SH-SY5Y (cell line): ENCODE measurements at regions not wholly inside any gene's neighbourhood (a gene's known extent, or its start where the extent isn't known, plus 50 kb on each side); places are given as distances from the start of the nearest gene placed in this dataset.
A peak's percentile ranks its signal among the peaks of the same experiment; 100 is the strongest.

Source experiments
- GATA2 ChIP-seq: IDR thresholded peaks from 2 replicates; pipeline ENCODE4 v1.6.1; 2011; ENCODE audit warnings: mild to moderate bottlenecking, low read depth, low read length
- GATA3 ChIP-seq: IDR thresholded peaks from 2 replicates; pipeline ENCODE4 v1.6.1; 2011; ENCODE audit warnings: low read depth, mild to moderate bottlenecking, low read length, moderate library complexity

DNA sequence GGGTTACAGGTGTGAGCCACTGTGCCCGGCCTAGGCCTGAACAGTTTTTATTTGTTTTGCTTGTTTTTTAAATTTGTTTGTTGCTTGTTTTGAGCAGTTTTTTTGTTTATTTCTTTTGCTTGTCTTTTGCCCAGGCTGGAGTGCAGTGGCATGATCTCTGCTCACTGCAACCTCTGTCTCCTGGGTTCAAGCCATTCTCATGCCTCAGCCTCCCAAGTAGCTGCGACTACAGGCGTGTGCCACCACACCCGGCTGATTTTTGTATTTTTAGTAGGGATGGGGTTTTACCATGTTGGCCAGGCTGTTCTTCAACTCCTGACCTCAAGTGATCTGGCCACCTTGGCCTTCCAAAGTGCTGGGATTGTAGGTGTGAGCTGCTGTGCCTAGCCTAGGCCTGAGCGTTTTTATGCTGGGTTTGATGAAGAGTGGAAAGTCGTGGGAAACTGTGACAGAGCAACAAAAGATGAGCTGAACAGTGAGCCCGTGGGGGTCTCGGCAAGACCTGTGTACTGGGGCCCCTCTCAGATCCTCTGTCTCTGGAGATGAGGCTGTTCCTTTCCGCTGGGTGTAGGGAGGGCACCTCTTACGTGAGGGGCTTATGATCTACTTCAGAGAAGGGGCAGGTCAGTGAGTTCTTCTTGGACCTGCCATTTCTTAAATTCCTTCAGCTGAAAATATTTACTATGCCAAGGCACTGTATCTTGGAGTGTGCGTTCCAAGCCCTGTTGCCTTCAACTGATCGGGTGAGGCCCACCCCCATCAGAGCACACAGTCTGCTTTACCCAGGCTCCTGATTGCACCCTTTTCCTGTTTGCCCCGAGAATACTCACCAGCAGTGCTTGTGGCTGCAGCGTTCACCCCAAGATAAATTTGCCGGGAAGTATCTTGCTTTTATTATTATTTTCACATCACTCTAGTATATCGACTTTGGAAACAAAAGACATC is 322.1 kb downstream of the SEC14L1 start:
- no peak for TF ChIP-seq GATA2
- TF ChIP-seq GATA3: no peak

GRCh38 chr17:77464988-77465357 is 324.2 kb downstream of the SEC14L1 start:
- TF ChIP-seq GATA2 (no peak), GATA3 (no peak)

DNA sequence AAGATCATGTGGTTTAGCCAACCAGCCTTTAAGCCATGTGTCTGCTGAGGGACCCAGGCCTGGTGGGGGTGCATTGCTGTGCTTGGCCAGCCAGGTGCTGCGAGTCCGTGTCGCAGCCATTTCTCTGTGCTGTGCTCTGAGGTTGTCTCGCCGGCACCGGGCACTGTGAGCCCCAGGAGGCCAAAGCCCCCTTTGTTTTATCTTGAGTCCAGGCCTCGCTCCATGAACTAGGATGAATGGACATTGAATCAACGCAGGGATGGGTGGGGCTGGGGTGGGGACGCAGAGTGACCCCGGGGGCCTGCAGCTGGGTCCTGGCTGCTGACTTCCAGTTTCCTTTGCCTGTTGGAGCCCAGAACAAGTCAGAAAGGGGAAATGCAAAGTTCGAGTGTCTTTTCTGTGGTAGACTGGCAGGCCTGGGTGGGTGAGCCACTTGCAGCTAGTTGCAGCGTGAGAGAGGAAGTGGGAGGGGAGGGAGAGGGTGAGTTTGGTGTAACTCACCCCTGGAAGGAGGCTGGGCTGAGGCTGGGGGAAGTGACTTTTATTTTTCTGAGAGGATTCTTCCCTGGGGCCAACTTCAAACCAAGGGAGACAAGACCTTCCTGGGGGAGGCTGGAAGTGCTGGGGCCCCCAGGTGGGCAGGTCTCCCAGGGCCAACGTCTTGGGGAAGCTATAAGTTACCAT is 324.7 kb downstream of the SEC14L1 start:
- TF ChIP-seq GATA2: no peak
- TF ChIP-seq GATA3: no peak

DNA sequence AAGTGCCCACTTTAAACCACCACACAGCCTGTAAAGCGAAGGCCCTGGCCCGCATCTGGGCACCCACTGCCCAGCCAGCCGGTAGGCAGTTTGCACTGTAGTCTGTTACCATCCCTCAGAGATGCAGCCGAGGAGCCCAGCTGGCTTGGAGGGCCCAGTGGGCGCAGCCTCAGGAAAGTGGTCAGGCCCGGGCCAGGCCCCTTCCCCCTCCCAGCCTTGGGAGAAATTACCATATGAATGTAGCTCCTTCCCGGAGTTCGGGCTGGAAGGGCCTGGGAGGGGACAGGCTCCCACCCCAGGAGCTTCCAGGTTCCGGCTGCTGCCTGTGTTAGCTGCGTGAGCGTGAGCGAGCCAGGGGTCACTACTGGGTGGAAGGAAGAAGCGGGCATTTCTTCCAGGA is 325.4 kb downstream of the SEC14L1 start:
- TF ChIP-seq GATA2 (no peak), GATA3 (no peak)

DNA sequence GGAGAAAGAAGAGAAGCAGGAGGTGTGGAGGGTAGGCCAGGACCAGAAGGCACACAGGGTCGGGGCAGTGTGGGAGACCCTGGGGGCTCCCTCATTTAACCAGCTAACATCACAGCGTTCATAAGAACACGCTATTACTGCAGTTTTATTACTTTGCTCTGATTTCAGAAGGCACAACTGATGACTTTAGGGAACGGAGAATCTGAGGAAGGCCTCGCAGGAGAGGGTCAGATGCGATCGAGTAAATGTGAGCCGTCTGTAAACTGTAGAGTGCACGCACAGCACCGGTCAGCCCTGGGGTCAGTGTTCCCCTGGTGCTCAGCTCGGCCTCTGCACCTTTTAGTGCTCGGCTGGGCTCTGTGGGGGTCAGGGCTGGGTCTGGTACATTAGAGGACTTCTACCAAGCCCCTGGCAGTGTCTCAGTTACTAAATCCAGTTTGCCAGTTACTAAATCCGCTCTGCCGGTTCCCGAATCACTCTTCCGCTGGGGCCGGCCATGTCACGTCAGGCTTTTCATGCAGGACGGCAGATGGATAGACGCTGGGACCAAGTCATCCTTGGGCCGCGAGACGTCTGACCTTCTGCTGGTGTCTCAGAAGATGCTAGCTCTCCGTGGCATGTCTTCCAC is 325.9 kb downstream of the SEC14L1 start:
- TF ChIP-seq GATA3 (no peak), GATA2 (no peak)

GRCh38 chr17:77467521-77467920 is 326.8 kb downstream of the SEC14L1 start:
- TF ChIP-seq GATA2: no peak
- no peak for TF ChIP-seq GATA3

- TF ChIP-seq GATA2 (no peak), GATA3 (no peak)
These were observed 328.1 kb downstream of the SEC14L1 start for GRCh38 chr17:77468897-77469296.

GRCh38 chr17:77470330-77470786 is 329.6 kb downstream of the SEC14L1 start:
- TF ChIP-seq GATA2: no peak
- TF ChIP-seq GATA3: no peak

- TF ChIP-seq GATA3 (no peak), GATA2 (peak; percentile 93)
These were observed 330.3 kb downstream of the SEC14L1 start for GRCh38 chr17:77470800-77471733.

DNA sequence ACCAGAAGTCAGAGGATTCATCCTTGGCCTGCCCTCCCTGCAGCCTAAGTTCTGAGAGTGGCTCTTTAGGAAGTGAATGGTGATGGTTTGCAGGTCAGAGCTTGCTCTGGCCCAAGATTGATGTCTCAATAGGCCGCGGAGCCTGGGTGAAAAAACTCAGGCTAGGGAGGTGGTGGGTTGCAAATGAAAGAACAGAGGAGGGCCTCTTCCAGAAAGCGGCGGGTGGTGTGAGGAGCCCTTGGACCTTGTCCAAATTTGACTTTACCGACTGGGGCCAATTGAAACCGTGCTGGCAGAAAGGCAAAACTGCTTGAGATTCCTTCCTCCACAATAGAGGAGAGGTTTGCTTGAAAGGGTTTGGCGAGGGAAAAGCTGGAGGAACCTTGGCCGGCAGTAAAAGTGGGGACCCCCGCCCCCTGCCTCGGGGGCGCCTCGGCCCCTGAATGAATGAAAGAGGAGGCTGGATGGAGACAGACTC is 331.3 kb downstream of the SEC14L1 start:
- TF ChIP-seq GATA2: no peak
- no peak for TF ChIP-seq GATA3

GRCh38 chr17:77472468-77473310 is 331.9 kb downstream of the SEC14L1 start:
- no peak for TF ChIP-seq GATA2

- TF ChIP-seq GATA2 (no peak), GATA3 (no peak)
These were observed 333.0 kb downstream of the SEC14L1 start for GRCh38 chr17:77473615-77474226.
